Kidney epithelial cell (primary cell): ENCODE measurements at regions not wholly inside any gene's neighbourhood (a gene's known extent, or its start where the extent isn't known, plus 50 kb on each side); places are given as distances from the start of the nearest gene placed in this dataset.
"Not testable (repeated sequence)": the region's sequence is repeated elsewhere in the genome, so short reads cannot be mapped to it uniquely, and the experiment has no call there.

Experiments
- DNase-seq: peaks from one replicate; pipeline ENCODE4 v3.0.0-alpha.2; 2010; ENCODE audit warnings: low read depth
- H3K27me3 ChIP-seq: 2 replicates; pipeline ENCODE4 v1.6.0; 2011; ENCODE audit warnings: low read length; ENCODE audit not compliant: control insufficient read depth, insufficient read depth
- H3K36me3 ChIP-seq: 2 replicates; pipeline ENCODE4 v1.5.1; 2011; ENCODE audit warnings: low read length; ENCODE audit not compliant: control insufficient read depth, insufficient read depth
- H3K4me3 ChIP-seq: 2 replicates; pipeline ENCODE4 v1.5.1; 2011; ENCODE audit warnings: low read depth, mild to moderate bottlenecking, control low read depth, low read length
- TF ChIP-seq, protein P1 (sequence below): IDR thresholded peaks from 2 replicates; pipeline ENCODE4 v1.5.1; 2011; ENCODE audit warnings: mild to moderate bottlenecking, moderate library complexity, low read length, control low read depth, inconsistent platforms; ENCODE audit not compliant: insufficient read depth, poor library complexity, severe bottlenecking

DNA sequence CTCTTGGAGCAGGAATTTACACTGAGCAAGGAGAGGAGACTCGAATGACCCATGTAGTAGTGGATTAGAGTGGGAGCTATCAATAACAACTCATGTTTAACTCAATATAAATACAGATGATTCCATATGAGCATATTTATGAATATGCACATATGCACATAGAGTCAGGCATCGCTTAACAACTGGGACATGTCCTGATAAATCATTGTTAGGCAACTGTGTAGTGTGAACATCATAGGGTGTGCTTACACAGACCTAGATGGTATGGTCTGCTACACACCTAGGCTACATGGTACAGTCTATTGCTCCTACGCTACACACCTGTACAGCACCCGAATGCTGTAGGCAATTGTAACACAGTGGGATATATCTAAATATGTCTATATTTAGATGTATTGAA is 75.9 kb upstream of the RALGAPA2 start:
- H3K27me3 ChIP-seq: no peaks in the 10 kb centered on the region
- TF ChIP-seq, protein P1, sequence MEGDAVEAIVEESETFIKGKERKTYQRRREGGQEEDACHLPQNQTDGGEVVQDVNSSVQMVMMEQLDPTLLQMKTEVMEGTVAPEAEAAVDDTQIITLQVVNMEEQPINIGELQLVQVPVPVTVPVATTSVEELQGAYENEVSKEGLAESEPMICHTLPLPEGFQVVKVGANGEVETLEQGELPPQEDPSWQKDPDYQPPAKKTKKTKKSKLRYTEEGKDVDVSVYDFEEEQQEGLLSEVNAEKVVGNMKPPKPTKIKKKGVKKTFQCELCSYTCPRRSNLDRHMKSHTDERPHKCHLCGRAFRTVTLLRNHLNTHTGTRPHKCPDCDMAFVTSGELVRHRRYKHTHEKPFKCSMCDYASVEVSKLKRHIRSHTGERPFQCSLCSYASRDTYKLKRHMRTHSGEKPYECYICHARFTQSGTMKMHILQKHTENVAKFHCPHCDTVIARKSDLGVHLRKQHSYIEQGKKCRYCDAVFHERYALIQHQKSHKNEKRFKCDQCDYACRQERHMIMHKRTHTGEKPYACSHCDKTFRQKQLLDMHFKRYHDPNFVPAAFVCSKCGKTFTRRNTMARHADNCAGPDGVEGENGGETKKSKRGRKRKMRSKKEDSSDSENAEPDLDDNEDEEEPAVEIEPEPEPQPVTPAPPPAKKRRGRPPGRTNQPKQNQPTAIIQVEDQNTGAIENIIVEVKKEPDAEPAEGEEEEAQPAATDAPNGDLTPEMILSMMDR: no peak
- DNase-seq: no peak
- no peaks in the 10 kb centered on the region for H3K36me3 ChIP-seq
- H3K4me3 ChIP-seq: no peak overlapping the region

DNA sequence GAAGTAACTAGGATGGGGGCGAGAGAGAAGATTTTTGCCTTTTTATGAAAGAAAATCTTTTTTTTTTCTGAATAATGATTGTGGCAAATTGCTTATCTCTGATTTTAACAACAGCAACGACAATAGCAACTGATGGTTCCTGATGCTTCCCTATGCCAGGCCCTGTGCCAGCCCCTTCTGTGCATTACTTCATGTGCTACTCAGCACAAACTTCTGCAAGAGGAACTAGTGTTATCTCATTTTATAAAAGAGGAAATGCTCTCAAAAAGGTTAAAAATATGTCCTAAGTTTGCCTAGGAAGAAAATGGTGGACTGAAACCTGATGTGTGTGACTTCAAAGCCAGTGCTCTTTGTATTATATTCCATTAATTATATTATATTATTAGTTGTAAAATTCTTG is 74.0 kb upstream of the RALGAPA2 start:
- no peak overlapping the region for H3K4me3 ChIP-seq
- no peaks in the 10 kb centered on the region for H3K36me3 ChIP-seq
- TF ChIP-seq, protein P1: no peak
- no peaks in the 10 kb centered on the region for H3K27me3 ChIP-seq
- DNase-seq: no peak

DNA sequence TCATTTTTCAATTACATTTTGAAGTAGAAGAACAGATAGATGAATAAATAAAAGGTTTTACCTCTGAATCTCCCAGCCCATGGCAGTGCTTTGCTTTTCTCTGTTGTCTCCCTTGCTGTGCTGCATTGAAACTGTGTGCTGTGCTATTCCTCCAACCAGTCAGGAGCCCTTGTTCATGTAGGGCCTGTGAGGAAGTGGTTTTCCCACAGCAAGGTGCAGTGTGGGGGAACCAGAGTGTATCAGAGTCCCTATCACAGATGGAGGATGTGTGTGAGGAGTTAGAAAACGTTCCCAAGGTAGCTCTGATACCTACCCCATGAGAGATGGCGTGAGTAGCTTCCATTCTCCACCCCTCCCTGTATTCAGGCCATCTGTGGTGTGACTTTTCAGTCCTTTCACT is 72.8 kb upstream of the RALGAPA2 start:
- no peak for DNase-seq
- no peaks in the 10 kb centered on the region for H3K27me3 ChIP-seq

DNA sequence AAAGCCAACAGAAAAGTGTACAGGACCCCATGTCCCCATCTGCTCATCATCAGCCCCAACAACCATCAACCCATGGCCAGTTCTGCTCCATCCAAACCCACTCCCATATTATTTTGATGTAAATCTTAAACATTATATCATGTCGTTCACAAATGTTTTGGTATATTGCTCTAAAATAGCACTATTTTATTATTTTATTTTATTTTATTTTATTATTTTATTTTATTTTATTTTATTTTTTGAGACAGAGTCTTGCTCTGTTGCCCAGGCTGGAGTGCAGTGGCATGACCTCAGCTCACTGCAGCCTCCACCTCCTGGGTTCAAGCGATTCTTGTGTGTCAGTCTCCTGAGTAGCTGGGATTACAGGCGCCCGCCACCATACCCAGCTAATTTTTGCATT is 72.0 kb upstream of the RALGAPA2 start:
- not testable (repeated sequence) for H3K27me3 ChIP-seq, H3K4me3 ChIP-seq, DNase-seq, H3K36me3 ChIP-seq

More for the DNA sequence above, 72.8 kb upstream of the RALGAPA2 start:
- TF ChIP-seq, protein P1: no peak
- no peak overlapping the region for H3K4me3 ChIP-seq
- no peaks in the 10 kb centered on the region for H3K36me3 ChIP-seq

DNA sequence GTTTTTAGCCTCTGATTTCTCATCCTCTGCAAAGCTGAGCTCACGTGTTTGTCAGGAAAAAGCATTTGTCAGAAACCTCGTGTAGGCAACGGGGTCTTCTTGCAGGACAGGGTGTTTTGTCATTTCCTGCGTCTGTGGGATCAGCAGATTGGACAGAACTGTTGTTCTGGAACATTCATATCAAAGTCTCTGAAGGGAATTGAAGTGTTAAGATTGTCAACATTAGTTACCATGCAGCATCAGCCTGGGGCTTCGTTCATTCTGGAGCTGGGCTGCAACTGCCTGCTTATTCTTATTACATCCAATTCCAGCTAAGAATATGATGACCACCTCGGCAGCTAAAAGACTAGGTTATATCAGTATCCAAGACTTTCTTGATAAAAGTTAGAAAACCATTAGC is 71.0 kb upstream of the RALGAPA2 start:
- DNase-seq: no peak
- TF ChIP-seq, protein P1: no peak
- H3K27me3 ChIP-seq: no peaks in the 10 kb centered on the region
- H3K4me3 ChIP-seq: no peak overlapping the region
- H3K36me3 ChIP-seq: no peaks in the 10 kb centered on the region

DNA sequence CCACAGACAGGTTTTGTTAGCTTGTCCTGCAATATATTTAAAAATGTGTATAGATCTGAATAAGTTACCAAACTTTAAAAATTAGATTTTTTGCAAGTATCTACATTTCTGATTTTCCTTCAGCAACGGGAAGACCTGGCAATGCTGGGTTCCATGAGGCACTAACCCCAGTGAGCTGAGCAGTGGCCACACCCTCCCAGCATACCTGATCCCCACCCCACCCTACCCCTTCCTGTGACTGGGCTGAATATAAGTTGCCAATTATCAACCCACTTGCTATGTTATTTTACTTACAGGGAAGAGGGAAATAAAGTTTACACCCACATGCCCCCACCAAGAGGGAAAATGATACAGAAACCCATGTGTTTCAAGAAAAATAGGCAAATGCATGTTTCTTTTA is 70.3 kb upstream of the RALGAPA2 start:
- Histone ChIP-seq H3K27me3 (no peaks in the 10 kb centered on the region), H3K4me3 (no peak overlapping the region), H3K36me3 (no peaks in the 10 kb centered on the region)
- DNase-seq: no peak
- TF ChIP-seq, protein P1: no peak

DNA sequence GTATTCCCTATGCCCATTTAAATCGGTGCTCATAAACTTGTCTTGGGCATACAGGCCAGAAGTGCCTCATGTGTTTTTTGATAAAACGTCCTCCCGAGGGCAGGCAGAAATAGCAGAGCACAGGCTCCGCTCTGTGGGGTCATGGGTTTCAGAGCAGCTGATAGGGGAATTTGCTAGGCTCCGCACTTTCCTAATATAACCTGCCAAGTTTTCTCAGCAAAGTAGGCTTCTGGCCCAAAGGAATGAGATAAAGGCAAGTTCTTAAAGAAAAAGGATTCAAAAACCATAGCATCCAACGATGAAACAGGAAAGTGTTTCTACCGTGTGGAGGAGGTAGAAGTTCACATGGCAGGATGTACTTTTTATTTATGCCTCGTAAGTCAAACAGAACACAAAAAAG is 69.8 kb upstream of the RALGAPA2 start:
- no peaks in the 10 kb centered on the region for H3K27me3 ChIP-seq
- H3K4me3 ChIP-seq: no peak overlapping the region
- no peak for DNase-seq
- TF ChIP-seq, protein P1: no peak
- no peaks in the 10 kb centered on the region for H3K36me3 ChIP-seq
